ENCODE measurements at regions not wholly inside any gene's neighbourhood (a gene's known extent, or its start where the extent isn't known, plus 50 kb on each side); places are given as distances from the start of the nearest gene placed in this dataset.
A peak's percentile ranks its signal among the peaks of the same experiment; 100 is the strongest.

GRCh38 chr3:178146406-178146831, 389.8 kb upstream of the KCNMB2 start:
- Histone ChIP-seq H3K36me3 (no peaks in the 10 kb centered on the region), H3K4me3 (no peak overlapping the region), H3K27me3 (no peaks in the 10 kb centered on the region), H3K4me1 (no peaks in the 10 kb centered on the region), H3K9me3 (no peaks in the 10 kb centered on the region), H3K27ac (no peak overlapping the region)
- DNase-seq (ENCODE audit: low spot score): no peak
- no peak for TF ChIP-seq CTCF (IDR thresholded peaks at IDR 0.05)

- no peaks in the 10 kb centered on the region for H3K36me3 ChIP-seq
- no peak overlapping the region for H3K4me3 ChIP-seq
- no peaks in the 10 kb centered on the region for H3K27me3 ChIP-seq
- no peaks in the 10 kb centered on the region for H3K4me1 ChIP-seq
- no peak for TF ChIP-seq CTCF (IDR thresholded peaks at IDR 0.05)
- DNase-seq (ENCODE audit: low spot score): no peak
- no peak overlapping the region for H3K27ac ChIP-seq
- H3K9me3 ChIP-seq: no peaks in the 10 kb centered on the region
Observed at GRCh38 chr3:178147001-178147400, 389.2 kb upstream of the KCNMB2 start.

- Histone ChIP-seq H3K27ac (no peak overlapping the region), H3K36me3 (no peaks in the 10 kb centered on the region), H3K4me1 (no peaks in the 10 kb centered on the region), H3K9me3 (no peaks in the 10 kb centered on the region), H3K27me3 (no peaks in the 10 kb centered on the region), H3K4me3 (no peak overlapping the region)
- DNase-seq (ENCODE audit: low spot score): no peak
- TF ChIP-seq CTCF (IDR thresholded peaks at IDR 0.05): no peak
Observed at GRCh38 chr3:178152031-178152806, 384.0 kb upstream of the KCNMB2 start.

- H3K27me3 ChIP-seq: no peaks in the 10 kb centered on the region
- H3K4me3 ChIP-seq: no peak overlapping the region
- H3K36me3 ChIP-seq: no peaks in the 10 kb centered on the region
- H3K4me1 ChIP-seq: no peaks in the 10 kb centered on the region
- TF ChIP-seq CTCF (IDR thresholded peaks at IDR 0.05): no peak
- DNase-seq (ENCODE audit: low spot score): no peak
- no peaks in the 10 kb centered on the region for H3K9me3 ChIP-seq
- H3K27ac ChIP-seq: no peak overlapping the region
Observed at GRCh38 chr3:178152988-178153387, 383.2 kb upstream of the KCNMB2 start.

- no peak overlapping the region for H3K27ac ChIP-seq
- H3K4me1 ChIP-seq: peaks cover 0 to 13% of the 10 kb centered on the region in 2 donors
- peak in 1 of 2 donors; percentile 25 for TF ChIP-seq CTCF (IDR thresholded peaks at IDR 0.05)
- H3K27me3 ChIP-seq: no peaks in the 10 kb centered on the region
- no peaks in the 10 kb centered on the region for H3K36me3 ChIP-seq
- H3K4me3 ChIP-seq: no peak overlapping the region
- H3K9me3 ChIP-seq: no peaks in the 10 kb centered on the region
- DNase-seq (ENCODE audit: low spot score): no peak
Observed at GRCh38 chr3:178155521-178155920, 380.7 kb upstream of the KCNMB2 start.

- H3K4me1 ChIP-seq: peaks cover 0 to 13% of the 10 kb centered on the region in 2 donors
- no peaks in the 10 kb centered on the region for H3K36me3 ChIP-seq
- H3K27ac ChIP-seq: no peak overlapping the region
- DNase-seq (ENCODE audit: low spot score): no peak
- H3K9me3 ChIP-seq: no peaks in the 10 kb centered on the region
- H3K27me3 ChIP-seq: no peaks in the 10 kb centered on the region
- TF ChIP-seq CTCF (IDR thresholded peaks at IDR 0.05): no peak
- H3K4me3 ChIP-seq: no peak overlapping the region
Observed at GRCh38 chr3:178156301-178156700, 379.9 kb upstream of the KCNMB2 start.
